H1 (cell line): ENCODE measurements at regions not wholly inside any gene's neighbourhood (a gene's known extent, or its start where the extent isn't known, plus 50 kb on each side); places are given as distances from the start of the nearest gene placed in this dataset.

Source experiments
- ATF2 ChIP-seq: IDR thresholded peaks from 2 replicates; pipeline ENCODE4 v1.6.1; 2012; ENCODE audit warnings: low read length, inconsistent platforms
- CREB1 ChIP-seq: IDR thresholded peaks from 2 replicates; pipeline ENCODE4 v1.6.1; 2012; ENCODE audit warnings: inconsistent platforms
- CTCF ChIP-seq, 3 experiments: IDR thresholded peaks; 1 replicate in 2 of 3; 2 replicates in 1 of 3; pipeline versions ENCODE4 v1.5.1 to v1.6.1; 2011; ENCODE audit warnings: low read length in 3 of 3, mild to moderate bottlenecking in 3 of 3, inconsistent platforms in 2 of 3, low read depth in 1 of 3, moderate library complexity in 1 of 3; ENCODE audit not compliant: insufficient read depth in 1 of 3; ENCODE audit errors: control extremely low read depth in 1 of 3
- JUN ChIP-seq: IDR thresholded peaks from 2 replicates; pipeline ENCODE4 v1.6.1; 2011; ENCODE audit warnings: low read depth, mild to moderate bottlenecking, improper control_type of control experiment, low read length
- POLR2A ChIP-seq, 2 experiments: IDR thresholded peaks; 1 replicate in 1 of 2; 2 replicates in 1 of 2; pipeline ENCODE4 v1.6.1; 2011; ENCODE audit warnings: low read depth in 2 of 2, low read length in 2 of 2, mild to moderate bottlenecking in 2 of 2; ENCODE audit errors: control extremely low read depth in 1 of 2
- RAD21 ChIP-seq, 2 experiments: IDR thresholded peaks in 1 of 2; conservative IDR thresholded peaks in 1 of 2; 2 replicates each; pipeline ENCODE4 v1.6.1; 2011; ENCODE audit warnings: low read depth in 2 of 2, low read length in 2 of 2, improper control_type of control experiment in 1 of 2, inconsistent platforms in 1 of 2, mild to moderate bottlenecking in 1 of 2, moderate library complexity in 1 of 2

- TF ChIP-seq CTCF (IDR thresholded peaks at IDR 0.05; ENCODE audit: control extremely low read depth in 1 of 3, insufficient read depth in 1 of 3, low read depth in 1 of 3, low read length in 3 of 3) (no peak), CREB1 (no peak), POLR2A (IDR thresholded peaks at IDR 0.05; ENCODE audit: control extremely low read depth in 1 of 2, low read depth in 2 of 2, low read length in 2 of 2) (no peak), JUN (no peak), RAD21 (IDR thresholded peaks at IDR 0.05 in 1 of 2, conservative IDR thresholded peaks at IDR 0.05 in 1 of 2; ENCODE audit: low read depth in 2 of 2, low read length in 2 of 2) (no peak), ATF2 (no peak)
Measured at GRCh38 chr9:95383845-95384244, 66.3 kb upstream of the FANCC start.
